Left ventricle myocardium inferior (tissue), 1 donor: ENCODE measurements at regions not wholly inside any gene's neighbourhood (a gene's known extent, or its start where the extent isn't known, plus 50 kb on each side); places are given as distances from the start of the nearest gene placed in this dataset.

Experiments used
- DNase-seq: peaks from one replicate; pipeline ENCODE4 v3.0.0-alpha.2; 2020
- H3K27ac ChIP-seq: fragments of 200-600 bp; replicated peaks from 2 replicates; pipeline ENCODE4 v1.8.0; 2021
- H3K27me3 ChIP-seq: fragments of 200-600 bp; 2 replicates; pipeline ENCODE4 v1.8.0; 2021; ENCODE audit warnings: low read depth
- H3K36me3 ChIP-seq: fragments of 200-600 bp; 2 replicates; pipeline ENCODE4 v1.8.0; 2021
- H3K4me1 ChIP-seq: fragments of 200-600 bp; 2 replicates; pipeline ENCODE4 v1.8.0; 2021
- H3K4me3 ChIP-seq: fragments of 200-600 bp; 2 replicates; pipeline ENCODE4 v1.8.0; 2021; ENCODE audit warnings: mild to moderate bottlenecking, moderate library complexity
- H3K9me3 ChIP-seq: fragments of 200-600 bp; replicated peaks from 2 replicates; pipeline ENCODE4 v1.8.0; 2021
- CTCF ChIP-seq: fragments of 200-600 bp; IDR thresholded peaks from 2 replicates; pipeline ENCODE4 v1.8.0; 2021; ENCODE audit warnings: antibody characterized with exemption, mild to moderate bottlenecking, borderline replicate concordance
- intact Hi-C: fragments of 100-400 bp; cut with micrococcal nuclease; formaldehyde crosslinking; loops from one replicate; pipeline ENCODE4 v1.11.0; 2022
- donor health status: DM: no; HTN: yes; CAD: no; lungs with severe emphysema.

- DNase-seq: no peak
- Histone ChIP-seq H3K9me3 (no peaks in the 10 kb centered on the region), H3K36me3 (no peaks in the 10 kb centered on the region), H3K27ac (no peak overlapping the region), H3K4me3 (no peak overlapping the region), H3K4me1 (no peaks in the 10 kb centered on the region), H3K27me3 (peaks cover 10% of the 10 kb centered on the region)
- TF ChIP-seq CTCF: no peak
- intact Hi-C loops: no loop called here
These were observed 76.8 kb upstream of the HDAC4 start for GRCh38 chr2:239477591-239477990.

DNA sequence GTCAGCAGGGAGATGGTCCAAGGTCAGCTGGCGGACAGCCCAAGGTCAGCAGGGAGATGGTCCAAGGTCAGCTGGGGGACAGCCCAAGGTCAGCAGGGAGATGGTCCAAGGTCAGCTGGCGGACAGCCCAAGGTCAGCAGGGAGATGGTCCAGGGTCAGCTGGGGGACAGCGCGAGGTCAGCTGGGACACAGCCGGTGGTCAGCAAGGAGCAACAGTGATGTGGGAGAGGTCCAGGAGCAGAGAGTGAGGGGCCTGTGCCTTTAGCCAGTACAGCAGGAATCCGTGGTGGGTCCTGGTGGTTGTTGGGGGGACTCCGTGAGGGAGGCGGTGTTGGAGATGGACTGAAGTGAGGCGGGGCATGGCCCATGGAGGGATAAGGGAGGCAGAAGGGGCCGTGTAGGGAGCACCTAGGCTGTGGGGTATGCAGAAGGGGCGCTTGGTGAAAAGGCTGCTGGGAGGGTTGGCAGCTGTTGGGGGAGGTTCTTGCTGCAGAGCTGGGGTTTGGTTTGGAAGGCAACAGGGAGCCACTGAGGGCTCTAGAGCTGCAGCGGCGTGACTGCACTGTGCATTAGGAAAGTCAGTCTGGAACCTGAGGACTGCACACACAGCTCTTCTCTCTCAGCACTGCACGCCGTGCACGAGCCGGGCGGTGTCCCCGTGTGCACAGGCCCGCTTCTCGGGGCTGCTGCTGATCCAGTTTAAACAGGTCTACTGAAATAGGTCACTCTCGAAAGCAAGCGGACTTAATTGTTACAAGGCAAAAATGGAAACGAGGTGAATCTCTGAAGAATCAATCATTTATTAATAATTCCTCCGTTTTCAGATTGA is 76.2 kb upstream of the HDAC4 start:
- intact Hi-C loops: no loop called here
- DNase-seq: no peak
- no peaks in the 10 kb centered on the region for H3K9me3 ChIP-seq
- H3K4me1 ChIP-seq: no peaks in the 10 kb centered on the region
- TF ChIP-seq CTCF: no peak
- no peaks in the 10 kb centered on the region for H3K36me3 ChIP-seq
- peaks cover 5% of the 10 kb centered on the region for H3K27me3 ChIP-seq
- no peak overlapping the region for H3K27ac ChIP-seq
- H3K4me3 ChIP-seq: no peak overlapping the region

- no peak for DNase-seq
These were observed 75.4 kb upstream of the HDAC4 start for GRCh38 chr2:239476029-239476756.

GRCh38 chr2:239475161-239476028 is 74.6 kb upstream of the HDAC4 start:
- intact Hi-C loops: no loop called here
- TF ChIP-seq CTCF: no peak
- Histone ChIP-seq H3K4me1 (no peaks in the 10 kb centered on the region), H3K27ac (no peak overlapping the region), H3K27me3 (peaks cover 5% of the 10 kb centered on the region), H3K9me3 (no peaks in the 10 kb centered on the region), H3K4me3 (no peak overlapping the region), H3K36me3 (no peaks in the 10 kb centered on the region)
- DNase-seq: no peak

More at GRCh38 chr2:239476029-239476756, 75.4 kb upstream of the HDAC4 start:
- Histone ChIP-seq H3K27ac (no peak overlapping the region), H3K4me1 (no peaks in the 10 kb centered on the region), H3K27me3 (peaks cover 5% of the 10 kb centered on the region), H3K9me3 (no peaks in the 10 kb centered on the region), H3K4me3 (no peak overlapping the region), H3K36me3 (no peaks in the 10 kb centered on the region)
- intact Hi-C loops: no loop called here
- no peak for TF ChIP-seq CTCF

DNA sequence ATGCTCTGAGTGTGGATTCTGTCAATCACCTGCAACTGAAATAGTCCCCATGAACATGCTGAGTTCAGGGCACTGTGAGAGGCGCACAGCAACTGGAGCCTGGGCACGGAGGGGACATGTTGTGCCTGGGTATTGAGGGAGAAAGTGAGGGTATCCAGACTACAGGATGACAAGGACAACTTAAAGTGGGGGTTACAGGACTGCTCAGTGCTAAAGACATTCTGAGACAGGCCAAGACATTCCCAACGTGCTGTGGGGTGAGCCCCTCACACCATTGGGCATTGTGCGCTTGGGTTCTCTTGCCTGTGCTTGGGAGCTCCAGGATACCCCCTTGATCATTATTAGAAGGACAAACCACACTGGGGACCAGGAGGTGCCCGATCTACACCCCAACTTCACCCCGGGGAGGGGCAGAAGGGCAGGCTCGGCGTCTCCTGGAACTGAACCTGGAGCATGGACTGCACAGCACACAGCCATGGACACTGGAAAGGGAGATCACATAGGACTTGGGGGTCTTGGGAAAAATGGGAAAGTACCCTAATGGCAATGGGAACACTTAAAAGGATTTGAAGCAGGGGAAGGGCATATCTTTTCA is 72.5 kb upstream of the HDAC4 start:
- Histone ChIP-seq H3K4me1 (no peaks in the 10 kb centered on the region), H3K4me3 (no peak overlapping the region), H3K27me3 (no peaks in the 10 kb centered on the region), H3K27ac (no peak overlapping the region), H3K9me3 (no peaks in the 10 kb centered on the region), H3K36me3 (no peaks in the 10 kb centered on the region)
- intact Hi-C loops: no loop called here
- no peak for TF ChIP-seq CTCF
- DNase-seq: no peak
